Omental fat pad (tissue), 3 donors: ENCODE measurements at regions not wholly inside any gene's neighbourhood (a gene's known extent, or its start where the extent isn't known, plus 50 kb on each side); places are given as distances from the start of the nearest gene placed in this dataset.

Experiments
- ATAC-seq: fragments of 150-250 bp; one replicate; pipeline ENCODE4 v1.9.1; 2016; ENCODE audit warnings: mild to moderate bottlenecking, moderate library complexity; ENCODE audit not compliant: low FRiP score
- DNase-seq: peaks from one replicate; pipeline ENCODE4 v3.0.0-alpha.2; 2019; ENCODE audit warnings: low spot score
- TF ChIP-seq, protein P1 (sequence below), 3 donors: fragments of 450-650 bp; IDR thresholded peaks; one replicate each; pipeline ENCODE4 v1.5.1; 2016 to 2017; ENCODE audit warnings: antibody characterized with exemption in 3 of 3, mild to moderate bottlenecking in 3 of 3, moderate library complexity in 2 of 3

DNA sequence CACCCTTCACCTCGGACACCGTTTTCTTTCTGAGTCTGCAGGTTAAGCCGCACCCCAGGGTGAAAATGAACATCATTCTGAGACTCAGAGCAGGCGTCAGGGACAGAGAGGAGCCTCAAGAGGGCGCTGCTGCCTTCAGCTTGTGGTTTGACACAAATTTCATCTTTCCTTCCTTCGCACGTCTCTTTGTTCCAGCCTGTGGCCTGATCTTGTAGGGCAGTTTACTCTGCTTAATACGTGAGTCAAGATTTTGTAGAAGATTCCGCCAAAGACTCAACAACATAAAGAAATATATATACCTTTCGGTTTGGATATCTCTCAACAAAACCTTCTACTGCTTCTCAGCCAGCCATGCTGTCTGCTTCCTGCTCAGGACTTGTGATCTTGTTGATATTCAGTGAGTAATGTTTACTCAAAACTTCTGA lies 329.3 kb upstream of the OR4E1 start:
- ATAC-seq = no peak
- TF ChIP-seq, protein P1, sequence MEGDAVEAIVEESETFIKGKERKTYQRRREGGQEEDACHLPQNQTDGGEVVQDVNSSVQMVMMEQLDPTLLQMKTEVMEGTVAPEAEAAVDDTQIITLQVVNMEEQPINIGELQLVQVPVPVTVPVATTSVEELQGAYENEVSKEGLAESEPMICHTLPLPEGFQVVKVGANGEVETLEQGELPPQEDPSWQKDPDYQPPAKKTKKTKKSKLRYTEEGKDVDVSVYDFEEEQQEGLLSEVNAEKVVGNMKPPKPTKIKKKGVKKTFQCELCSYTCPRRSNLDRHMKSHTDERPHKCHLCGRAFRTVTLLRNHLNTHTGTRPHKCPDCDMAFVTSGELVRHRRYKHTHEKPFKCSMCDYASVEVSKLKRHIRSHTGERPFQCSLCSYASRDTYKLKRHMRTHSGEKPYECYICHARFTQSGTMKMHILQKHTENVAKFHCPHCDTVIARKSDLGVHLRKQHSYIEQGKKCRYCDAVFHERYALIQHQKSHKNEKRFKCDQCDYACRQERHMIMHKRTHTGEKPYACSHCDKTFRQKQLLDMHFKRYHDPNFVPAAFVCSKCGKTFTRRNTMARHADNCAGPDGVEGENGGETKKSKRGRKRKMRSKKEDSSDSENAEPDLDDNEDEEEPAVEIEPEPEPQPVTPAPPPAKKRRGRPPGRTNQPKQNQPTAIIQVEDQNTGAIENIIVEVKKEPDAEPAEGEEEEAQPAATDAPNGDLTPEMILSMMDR (IDR thresholded peaks at IDR 0.05) = no peak

GRCh38 chr14:21999402-21999801 lies 325.8 kb upstream of the OR4E1 start:
- TF ChIP-seq, protein P1 (IDR thresholded peaks at IDR 0.05) = no peak
- ATAC-seq (no peak), DNase-seq (no peak)

More for the DNA sequence above, 329.3 kb upstream of the OR4E1 start:
- no peak for DNase-seq

GRCh38 chr14:21997300-21997699 lies 323.7 kb upstream of the OR4E1 start:
- no peak for ATAC-seq
- no peak for DNase-seq
- TF ChIP-seq, protein P1 (IDR thresholded peaks at IDR 0.05) = no peak

DNA sequence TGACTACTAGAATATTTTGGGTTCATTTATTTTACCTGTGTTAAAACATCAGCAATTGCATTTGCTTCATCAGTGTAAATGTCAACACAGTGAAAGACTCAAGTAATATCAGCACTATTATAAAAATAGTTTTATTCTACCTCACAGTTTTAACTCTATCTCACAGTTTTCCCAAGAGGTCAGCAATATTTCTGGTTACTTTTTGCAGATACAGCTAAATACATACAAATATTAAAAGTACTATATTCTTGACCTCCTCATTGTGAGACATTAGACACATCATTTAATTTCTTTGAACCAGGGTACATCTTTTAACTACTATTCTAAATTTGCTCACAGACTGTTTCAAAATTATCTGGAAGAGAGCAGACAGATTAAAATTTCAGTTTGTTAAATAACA lies 321.7 kb upstream of the OR4E1 start:
- ATAC-seq (no peak), DNase-seq (no peak)
- TF ChIP-seq, protein P1 (IDR thresholded peaks at IDR 0.05) = no peak

DNA sequence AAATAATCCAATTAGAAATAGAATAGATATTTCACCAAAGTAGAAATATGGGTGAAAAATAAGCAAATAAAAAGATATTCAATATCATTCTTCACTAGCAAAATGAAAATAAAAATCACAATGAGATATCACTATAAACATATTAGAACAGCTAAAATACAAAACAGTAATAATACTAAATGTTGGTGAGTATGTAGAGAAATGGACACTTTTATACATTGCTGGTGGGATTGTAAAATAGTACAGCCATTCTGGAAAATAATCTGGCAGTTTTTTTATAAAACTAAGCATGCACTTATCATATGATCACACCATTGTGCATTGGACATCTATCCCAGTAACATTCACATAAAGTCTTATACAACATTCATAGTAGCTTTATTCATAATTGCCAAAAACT lies 320.2 kb upstream of the OR4E1 start:
- ATAC-seq (no peak), DNase-seq (no peak)
- TF ChIP-seq, protein P1 (IDR thresholded peaks at IDR 0.05) = no peak

GRCh38 chr14:21993070-21993469 lies 319.5 kb upstream of the OR4E1 start:
- ATAC-seq (no peak), DNase-seq (no peak)
- TF ChIP-seq, protein P1 (IDR thresholded peaks at IDR 0.05) = no peak

- DNase-seq (no peak), ATAC-seq (no peak)
- TF ChIP-seq, protein P1 (IDR thresholded peaks at IDR 0.05) = no peak
These were observed 317.5 kb upstream of the OR4E1 start for GRCh38 chr14:21991130-21991529.
